ENCODE measurements at regions not wholly inside any gene's neighbourhood (a gene's known extent, or its start where the extent isn't known, plus 50 kb on each side); places are given as distances from the start of the nearest gene placed in this dataset.
"Not testable (repeated sequence)": the region's sequence is repeated elsewhere in the genome, so short reads cannot be mapped to it uniquely, and the experiment has no call there.

DNA sequence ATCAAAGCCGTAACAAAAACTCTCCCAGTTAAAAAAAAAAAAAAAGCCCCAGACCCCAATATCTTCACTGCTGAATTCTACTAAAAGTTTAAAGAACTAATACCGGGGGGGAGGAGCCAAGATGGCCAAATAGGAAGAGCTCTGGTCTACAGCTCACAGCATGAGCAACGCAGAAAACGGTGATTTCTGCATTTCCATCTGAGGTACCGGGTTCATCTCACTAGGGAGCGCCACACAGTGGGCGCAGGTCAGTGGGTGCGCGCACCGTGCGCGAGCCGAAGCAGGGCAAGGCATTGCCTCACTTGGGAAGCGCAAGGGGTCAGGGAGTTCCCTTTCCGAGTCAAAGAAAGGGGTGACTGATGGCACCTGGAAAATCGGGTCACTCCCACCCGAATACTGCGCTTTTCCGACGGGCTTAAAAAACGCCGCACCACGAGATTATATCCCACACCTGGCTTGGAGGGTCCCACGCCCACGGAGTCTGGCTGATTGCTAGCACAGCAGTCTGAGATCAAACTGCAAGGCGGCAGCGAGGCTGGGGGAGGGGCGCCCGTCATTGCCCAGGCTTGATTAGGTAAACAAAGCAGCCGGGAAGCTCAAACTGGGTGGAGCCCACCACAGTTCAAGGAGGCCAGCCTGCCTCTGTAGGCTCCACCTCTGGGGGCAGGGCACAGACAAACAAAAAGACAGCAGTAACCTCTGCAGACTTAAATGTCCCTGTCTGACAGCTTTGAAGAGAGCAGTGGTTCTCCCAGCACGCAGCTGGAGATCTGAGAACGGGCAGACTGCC is 192.8 kb downstream of the AKAIN1 start:
- not testable (repeated sequence) for TF ChIP-seq POLR2A (IDR thresholded peaks at IDR 0.05; ENCODE audit: low read depth, low read length); PAX5 (IDR thresholded peaks at IDR 0.05; ENCODE audit: insufficient read depth, low read length, severe bottlenecking); POLR2AphosphoS5 (IDR thresholded peaks at IDR 0.05; ENCODE audit: low read depth, low read length); TAF1 (IDR thresholded peaks at IDR 0.05; ENCODE audit: low read depth, low read length)

All from GM12891 (cell line).